ENCODE measurements at regions not wholly inside any gene's neighbourhood (a gene's known extent, or its start where the extent isn't known, plus 50 kb on each side); places are given as distances from the start of the nearest gene placed in this dataset.
"Not testable (repeated sequence)": the region's sequence is repeated elsewhere in the genome, so short reads cannot be mapped to it uniquely, and the experiment has no call there.

GRCh38 chr3:89554587-89554986 is 447.2 kb downstream of the EPHA3 start:
- H4K8ac ChIP-seq (ENCODE audit: extremely low read depth, insufficient read depth, low read length); DNase-seq (ENCODE audit: low read depth in 1 of 2, low spot score in 2 of 2); H2BK120ac ChIP-seq (replicated peaks; ENCODE audit: low read depth, low read length); H3K23me2 ChIP-seq (ENCODE audit: low read depth, low read length); H2AK5ac ChIP-seq (ENCODE audit: low read depth, low read length); H3K9ac ChIP-seq (replicated peaks in 1 of 4; ENCODE audit: extremely low read depth in 1 of 4, low read depth in 3 of 4, low read length in 3 of 4); H3K4ac ChIP-seq (replicated peaks; ENCODE audit: insufficient read length, low read depth, low read length); H2BK12ac ChIP-seq (ENCODE audit: low read depth, low read length); CTCF ChIA-PET (ENCODE audit: partially characterized antibody); H3K18ac ChIP-seq (ENCODE audit: extremely low read depth, low read length); H3K79me2 ChIP-seq (ENCODE audit: control insufficient read depth in 1 of 2, insufficient read depth in 2 of 2, low read length in 2 of 2); H3K79me1 ChIP-seq (ENCODE audit: low read depth, low read length); FAIRE-seq; H3K14ac ChIP-seq (ENCODE audit: insufficient read length); H2BK20ac ChIP-seq (ENCODE audit: low read length); H3K4me2 ChIP-seq (ENCODE audit: insufficient read depth in 1 of 2, low read depth in 2 of 2, low read length in 2 of 2); H4K20me1 ChIP-seq (replicated peaks in 1 of 2; ENCODE audit: control insufficient read depth in 1 of 2, insufficient read depth in 2 of 2, low read length in 2 of 2); H3K36me3 ChIP-seq (ENCODE audit: control insufficient read depth in 2 of 4, insufficient read depth in 4 of 4, low read length in 3 of 4); H4K5ac ChIP-seq (ENCODE audit: insufficient read length, low read depth, low read length); H3K4me1 ChIP-seq (replicated peaks in 1 of 4; ENCODE audit: control insufficient read depth in 3 of 4, insufficient read depth in 4 of 4, low read length in 3 of 4); H2BK5ac ChIP-seq (ENCODE audit: low read depth, low read length); H2BK15ac ChIP-seq (ENCODE audit: low read length); H3K4me3 ChIP-seq (ENCODE audit: extremely low read depth in 1 of 4, insufficient read depth in 2 of 4, low read depth in 3 of 4, low read length in 4 of 4); H3K27ac ChIP-seq (ENCODE audit: low read depth, low read length); H3K56ac ChIP-seq (replicated peaks; ENCODE audit: insufficient read length, low read depth, low read length); POLR2A ChIA-PET (ENCODE audit: partially characterized antibody); H4K91ac ChIP-seq (replicated peaks; ENCODE audit: insufficient read length, low read length); H2AFZ ChIP-seq (ENCODE audit: low read length); H3K9me3 ChIP-seq (ENCODE audit: insufficient read depth in 2 of 2, low read depth in 1 of 2, low read length in 1 of 2); H3K23ac ChIP-seq (ENCODE audit: insufficient read length); H3K27me3 ChIP-seq (replicated peaks in 1 of 4; ENCODE audit: control insufficient read depth in 3 of 4, extremely low read depth in 1 of 4, insufficient read depth in 3 of 4, low read length in 3 of 4): not testable (repeated sequence)
- WGBS, 2 experiments (ENCODE audit: extremely low coverage in 1 of 2, insufficient coverage in 1 of 2, insufficient read length in 1 of 2, insufficient replicate concordance in 2 of 2, low coverage in 1 of 2, low lambda C conversion rate in 2 of 2, missing lambda C conversion rate in 1 of 2): 93% methylated on average over 6 of the region's 6 CpGs; no CpG with 5 or more reads in 1 of the 2 experiments

Measured in H1 (cell line).